ENCODE measurements at regions not wholly inside any gene's neighbourhood (a gene's known extent, or its start where the extent isn't known, plus 50 kb on each side); places are given as distances from the start of the nearest gene placed in this dataset.

DNA sequence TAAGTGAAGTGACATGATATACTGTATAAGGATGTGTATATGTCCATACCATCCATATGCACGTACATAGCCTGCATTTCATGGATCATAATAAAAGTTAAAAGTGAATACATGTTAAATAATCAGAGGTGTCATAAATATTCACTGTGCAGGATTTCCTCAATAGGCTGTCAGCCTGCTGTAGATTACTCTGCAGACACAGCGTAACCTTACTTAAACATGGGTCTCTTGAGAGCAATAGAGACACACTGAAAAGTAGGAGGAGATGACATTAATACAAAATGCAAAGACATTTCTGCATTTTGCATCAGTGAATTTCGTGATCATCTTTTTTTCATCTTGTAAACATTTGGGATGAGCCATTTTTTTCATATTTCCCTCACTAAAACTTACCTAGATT lies 955.2 kb upstream of the DIAPH2 start:
- no peak for TF ChIP-seq JUND (CRISPR knock-in tag; IDR thresholded peaks at IDR 0.05)
- TF ChIP-seq KAT7 (CRISPR knock-in tag; IDR thresholded peaks at IDR 0.05; ENCODE audit: borderline replicate concordance) = no peak
- TF ChIP-seq POLR2A (IDR thresholded peaks at IDR 0.05; ENCODE audit: insufficient read depth in 1 of 2, low read depth in 2 of 2, low read length in 2 of 2) = no peak
- TF ChIP-seq, protein P1, sequence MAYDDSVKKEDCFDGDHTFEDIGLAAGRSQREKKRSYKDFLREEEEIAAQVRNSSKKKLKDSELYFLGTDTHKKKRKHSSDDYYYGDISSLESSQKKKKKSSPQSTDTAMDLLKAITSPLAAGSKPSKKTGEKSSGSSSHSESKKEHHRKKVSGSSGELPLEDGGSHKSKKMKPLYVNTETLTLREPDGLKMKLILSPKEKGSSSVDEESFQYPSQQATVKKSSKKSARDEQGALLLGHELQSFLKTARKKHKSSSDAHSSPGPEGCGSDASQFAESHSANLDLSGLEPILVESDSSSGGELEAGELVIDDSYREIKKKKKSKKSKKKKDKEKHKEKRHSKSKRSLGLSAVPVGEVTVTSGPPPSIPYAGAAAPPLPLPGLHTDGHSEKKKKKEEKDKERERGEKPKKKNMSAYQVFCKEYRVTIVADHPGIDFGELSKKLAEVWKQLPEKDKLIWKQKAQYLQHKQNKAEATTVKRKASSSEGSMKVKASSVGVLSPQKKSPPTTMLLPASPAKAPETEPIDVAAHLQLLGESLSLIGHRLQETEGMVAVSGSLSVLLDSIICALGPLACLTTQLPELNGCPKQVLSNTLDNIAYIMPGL (CRISPR knock-in tag; IDR thresholded peaks at IDR 0.05; ENCODE audit: borderline replicate concordance in 1 of 2, low read depth in 1 of 2) = no peak
- TF ChIP-seq SETDB1 (CRISPR knock-in tag; IDR thresholded peaks at IDR 0.05; ENCODE audit: borderline replicate concordance) = no peak
- TF ChIP-seq, protein P2, sequence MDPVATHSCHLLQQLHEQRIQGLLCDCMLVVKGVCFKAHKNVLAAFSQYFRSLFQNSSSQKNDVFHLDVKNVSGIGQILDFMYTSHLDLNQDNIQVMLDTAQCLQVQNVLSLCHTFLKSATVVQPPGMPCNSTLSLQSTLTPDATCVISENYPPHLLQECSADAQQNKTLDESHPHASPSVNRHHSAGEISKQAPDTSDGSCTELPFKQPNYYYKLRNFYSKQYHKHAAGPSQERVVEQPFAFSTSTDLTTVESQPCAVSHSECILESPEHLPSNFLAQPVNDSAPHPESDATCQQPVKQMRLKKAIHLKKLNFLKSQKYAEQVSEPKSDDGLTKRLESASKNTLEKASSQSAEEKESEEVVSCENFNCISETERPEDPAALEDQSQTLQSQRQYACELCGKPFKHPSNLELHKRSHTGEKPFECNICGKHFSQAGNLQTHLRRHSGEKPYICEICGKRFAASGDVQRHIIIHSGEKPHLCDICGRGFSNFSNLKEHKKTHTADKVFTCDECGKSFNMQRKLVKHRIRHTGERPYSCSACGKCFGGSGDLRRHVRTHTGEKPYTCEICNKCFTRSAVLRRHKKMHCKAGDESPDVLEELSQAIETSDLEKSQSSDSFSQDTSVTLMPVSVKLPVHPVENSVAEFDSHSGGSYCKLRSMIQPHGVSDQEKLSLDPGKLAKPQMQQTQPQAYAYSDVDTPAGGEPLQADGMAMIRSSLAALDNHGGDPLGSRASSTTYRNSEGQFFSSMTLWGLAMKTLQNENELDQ (CRISPR knock-in tag; IDR thresholded peaks at IDR 0.05; ENCODE audit: borderline replicate concordance) = no peak
- TF ChIP-seq, protein P3, sequence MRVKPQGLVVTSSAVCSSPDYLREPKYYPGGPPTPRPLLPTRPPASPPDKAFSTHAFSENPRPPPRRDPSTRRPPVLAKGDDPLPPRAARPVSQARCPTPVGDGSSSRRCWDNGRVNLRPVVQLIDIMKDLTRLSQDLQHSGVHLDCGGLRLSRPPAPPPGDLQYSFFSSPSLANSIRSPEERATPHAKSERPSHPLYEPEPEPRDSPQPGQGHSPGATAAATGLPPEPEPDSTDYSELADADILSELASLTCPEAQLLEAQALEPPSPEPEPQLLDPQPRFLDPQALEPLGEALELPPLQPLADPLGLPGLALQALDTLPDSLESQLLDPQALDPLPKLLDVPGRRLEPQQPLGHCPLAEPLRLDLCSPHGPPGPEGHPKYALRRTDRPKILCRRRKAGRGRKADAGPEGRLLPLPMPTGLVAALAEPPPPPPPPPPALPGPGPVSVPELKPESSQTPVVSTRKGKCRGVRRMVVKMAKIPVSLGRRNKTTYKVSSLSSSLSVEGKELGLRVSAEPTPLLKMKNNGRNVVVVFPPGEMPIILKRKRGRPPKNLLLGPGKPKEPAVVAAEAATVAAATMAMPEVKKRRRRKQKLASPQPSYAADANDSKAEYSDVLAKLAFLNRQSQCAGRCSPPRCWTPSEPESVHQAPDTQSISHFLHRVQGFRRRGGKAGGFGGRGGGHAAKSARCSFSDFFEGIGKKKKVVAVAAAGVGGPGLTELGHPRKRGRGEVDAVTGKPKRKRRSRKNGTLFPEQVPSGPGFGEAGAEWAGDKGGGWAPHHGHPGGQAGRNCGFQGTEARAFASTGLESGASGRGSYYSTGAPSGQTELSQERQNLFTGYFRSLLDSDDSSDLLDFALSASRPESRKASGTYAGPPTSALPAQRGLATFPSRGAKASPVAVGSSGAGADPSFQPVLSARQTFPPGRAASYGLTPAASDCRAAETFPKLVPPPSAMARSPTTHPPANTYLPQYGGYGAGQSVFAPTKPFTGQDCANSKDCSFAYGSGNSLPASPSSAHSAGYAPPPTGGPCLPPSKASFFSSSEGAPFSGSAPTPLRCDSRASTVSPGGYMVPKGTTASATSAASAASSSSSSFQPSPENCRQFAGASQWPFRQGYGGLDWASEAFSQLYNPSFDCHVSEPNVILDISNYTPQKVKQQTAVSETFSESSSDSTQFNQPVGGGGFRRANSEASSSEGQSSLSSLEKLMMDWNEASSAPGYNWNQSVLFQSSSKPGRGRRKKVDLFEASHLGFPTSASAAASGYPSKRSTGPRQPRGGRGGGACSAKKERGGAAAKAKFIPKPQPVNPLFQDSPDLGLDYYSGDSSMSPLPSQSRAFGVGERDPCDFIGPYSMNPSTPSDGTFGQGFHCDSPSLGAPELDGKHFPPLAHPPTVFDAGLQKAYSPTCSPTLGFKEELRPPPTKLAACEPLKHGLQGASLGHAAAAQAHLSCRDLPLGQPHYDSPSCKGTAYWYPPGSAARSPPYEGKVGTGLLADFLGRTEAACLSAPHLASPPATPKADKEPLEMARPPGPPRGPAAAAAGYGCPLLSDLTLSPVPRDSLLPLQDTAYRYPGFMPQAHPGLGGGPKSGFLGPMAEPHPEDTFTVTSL (CRISPR knock-in tag; IDR thresholded peaks at IDR 0.05; ENCODE audit: borderline replicate concordance) = no peak
- no peak for TF ChIP-seq IRF2 (CRISPR knock-in tag; IDR thresholded peaks at IDR 0.05)

All from HepG2 (cell line).